ENCODE measurements at regions not wholly inside any gene's neighbourhood (a gene's known extent, or its start where the extent isn't known, plus 50 kb on each side); places are given as distances from the start of the nearest gene placed in this dataset.

GRCh38 chr4:27198246-27198645 is 337.6 kb downstream of the STIM2 start:
- Histone ChIP-seq H2AFZ (no peak overlapping the region), H3K36me3 (ENCODE audit: insufficient read depth) (no peaks in the 10 kb centered on the region), H3F3A (replicated peaks; ENCODE audit: low read depth) (no peaks in the 10 kb centered on the region), H4K20me1 (replicated peaks; ENCODE audit: insufficient read depth) (no peaks in the 10 kb centered on the region), H3K79me2 (replicated peaks; ENCODE audit: insufficient read depth) (no peaks in the 10 kb centered on the region), H3K9me2 (ENCODE audit: insufficient read depth) (no peaks in the 10 kb centered on the region; the same call in 1 of the 2 replicates), H3K4me3 (no peak overlapping the region), H3K27ac (ENCODE audit: low read depth) (no peak overlapping the region), H3K4me1 (ENCODE audit: insufficient read depth) (no peaks in the 10 kb centered on the region), H3K4me2 (no peak overlapping the region), H3K27me3 (ENCODE audit: insufficient read depth) (no peaks in the 10 kb centered on the region)
- Mint-ChIP-seq H3K9me3 (no peaks in the 10 kb centered on the region), H3K27ac (no peak overlapping the region), H3K27me3 (ENCODE audit: insufficient read depth, low read depth, poor library complexity) (peaks cover 4% of the 10 kb centered on the region), H3K4me3 (no peak overlapping the region), H3K4me1 (no peaks in the 10 kb centered on the region), H3K36me3 (ENCODE audit: low read depth) (no peaks in the 10 kb centered on the region)
- DNase-seq (ENCODE audit: low spot score) (no peak), ATAC-seq (no peak)
- TF ChIP-seq ZNF462 (CRISPR knock-in tag; IDR thresholded peaks at IDR 0.05), result no peak
- TF ChIP-seq ZNF331 (CRISPR knock-in tag; IDR thresholded peaks at IDR 0.05; ENCODE audit: low read depth), result no peak
- no peak for TF ChIP-seq EZH2phosphoT487 (IDR thresholded peaks at IDR 0.05; ENCODE audit: unreplicated experiment)
- TF ChIP-seq EZH2 (IDR thresholded peaks at IDR 0.05; ENCODE audit: low read depth, unreplicated experiment), result no peak
- TF ChIP-seq REST (IDR thresholded peaks at IDR 0.05; ENCODE audit: unreplicated experiment), result no peak
- no peak for TF ChIP-seq ZNF114 (CRISPR knock-in tag; IDR thresholded peaks at IDR 0.05)
- no peak for TF ChIP-seq JUNB (IDR thresholded peaks at IDR 0.05; ENCODE audit: unreplicated experiment)
- TF ChIP-seq ETS1 (IDR thresholded peaks at IDR 0.05), result no peak
- TF ChIP-seq CTCF (conservative IDR thresholded peaks at IDR 0.05; ENCODE audit: low read depth in 2 of 2), result no peak
- TF ChIP-seq NANOG (IDR thresholded peaks at IDR 0.05; ENCODE audit: borderline replicate concordance), result no peak
- no peak for TF ChIP-seq STAT1 (IDR thresholded peaks at IDR 0.05; ENCODE audit: unreplicated experiment)
- TF ChIP-seq CREB1 (CRISPR knock-in tag; IDR thresholded peaks at IDR 0.05; ENCODE audit: low read depth), result no peak
